ENCODE measurements at regions not wholly inside any gene's neighbourhood (a gene's known extent, or its start where the extent isn't known, plus 50 kb on each side); places are given as distances from the start of the nearest gene placed in this dataset.

DNA sequence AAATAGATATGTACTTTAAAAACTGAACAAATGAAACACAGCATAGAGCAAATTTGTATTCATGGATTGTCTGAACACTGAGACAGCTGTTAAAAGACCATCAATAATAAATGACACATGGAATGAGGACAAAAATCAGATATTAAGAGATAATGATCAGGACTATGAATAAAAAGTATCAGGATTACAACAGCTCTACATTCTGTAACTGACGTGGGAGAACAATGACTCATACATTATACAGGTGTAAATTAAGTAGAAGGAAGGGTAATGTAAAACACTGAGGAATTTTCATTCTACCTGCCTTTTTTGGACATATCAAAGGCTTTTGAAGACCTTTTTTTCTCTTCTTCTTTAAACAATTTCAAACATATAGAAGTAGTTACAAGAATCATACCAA, 310.9 kb upstream of the ANO3 start:
- no peak for DNase-seq (ENCODE audit: low read depth in 4 of 4, low spot score in 3 of 4)

DNA sequence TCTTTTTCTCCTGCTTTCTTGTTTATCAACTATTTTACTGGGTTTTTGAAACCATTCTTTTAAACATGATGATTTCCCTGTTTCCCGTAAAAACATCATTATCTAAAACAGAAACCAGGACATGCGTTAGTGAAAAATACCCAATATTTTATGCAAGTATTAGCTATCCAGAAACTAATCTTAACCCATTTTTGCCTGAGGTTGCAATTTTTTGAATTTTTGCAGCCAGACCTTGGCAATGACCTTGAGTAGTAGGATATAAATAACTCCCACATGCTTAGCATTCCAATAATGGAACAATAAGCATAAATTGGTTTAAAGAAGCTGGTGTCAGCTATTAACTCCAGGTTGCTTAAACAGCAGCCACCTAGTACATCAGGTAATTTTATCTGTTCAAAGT, 308.9 kb upstream of the ANO3 start:
- no peak for DNase-seq (ENCODE audit: low read depth in 4 of 4, low spot score in 3 of 4)

GRCh38 chr11:26025676-26026075, 306.3 kb upstream of the ANO3 start:
- no peak for DNase-seq (ENCODE audit: low read depth in 4 of 4, low spot score in 3 of 4)

- no peak for DNase-seq (ENCODE audit: low read depth in 4 of 4, low spot score in 3 of 4)
Measured at GRCh38 chr11:26026078-26026477, 305.9 kb upstream of the ANO3 start.

DNA sequence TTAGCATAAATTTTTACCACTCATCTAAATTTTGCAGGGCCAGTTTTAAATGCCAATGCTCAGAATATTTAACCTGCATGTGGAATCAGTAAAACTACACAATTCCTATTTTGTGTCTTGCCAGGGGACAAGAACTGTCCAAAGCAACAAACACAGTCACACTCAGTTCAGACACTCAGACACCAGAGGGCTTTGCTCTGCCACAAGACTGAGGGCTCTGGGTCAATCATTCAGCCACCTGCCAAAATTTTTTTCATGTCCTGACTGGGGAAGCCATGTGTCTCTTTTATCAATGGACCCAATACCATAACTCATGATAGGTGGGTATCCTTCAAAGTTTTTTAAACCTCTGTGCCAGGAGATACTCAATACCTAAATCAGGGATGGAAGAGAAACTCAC, 304.0 kb upstream of the ANO3 start:
- DNase-seq (ENCODE audit: low read depth in 4 of 4, low spot score in 3 of 4), result no peak

GRCh38 chr11:26028393-26028911, 303.5 kb upstream of the ANO3 start:
- DNase-seq (ENCODE audit: low read depth in 4 of 4, low spot score in 3 of 4), result no peak

- no peak for DNase-seq (ENCODE audit: low read depth in 4 of 4, low spot score in 3 of 4)
Measured at GRCh38 chr11:26030399-26030798, 301.5 kb upstream of the ANO3 start.

GRCh38 chr11:26032241-26032640, 299.7 kb upstream of the ANO3 start:
- peak in 3 of 4 donors; percentile 3 to 8 (median 5) for DNase-seq (ENCODE audit: low read depth in 4 of 4, low spot score in 3 of 4)

GRCh38 chr11:26035696-26036095, 296.2 kb upstream of the ANO3 start:
- no peak for DNase-seq (ENCODE audit: low read depth in 4 of 4, low spot score in 3 of 4)

- DNase-seq (ENCODE audit: low read depth in 4 of 4, low spot score in 3 of 4), result no peak
Measured at GRCh38 chr11:26037716-26038115, 294.2 kb upstream of the ANO3 start.

GRCh38 chr11:26040339-26040738, 291.6 kb upstream of the ANO3 start:
- DNase-seq (ENCODE audit: low read depth in 4 of 4, low spot score in 3 of 4), result no peak

- DNase-seq (ENCODE audit: low read depth in 4 of 4, low spot score in 3 of 4), result no peak
Measured at GRCh38 chr11:26042113-26042512, 289.8 kb upstream of the ANO3 start.

- DNase-seq (ENCODE audit: low read depth in 4 of 4, low spot score in 3 of 4), result no peak
Measured at GRCh38 chr11:26043665-26044064, 288.3 kb upstream of the ANO3 start.

- DNase-seq (ENCODE audit: low read depth in 4 of 4, low spot score in 3 of 4), result no peak
Measured at GRCh38 chr11:26044389-26044788, 287.5 kb upstream of the ANO3 start.

DNA sequence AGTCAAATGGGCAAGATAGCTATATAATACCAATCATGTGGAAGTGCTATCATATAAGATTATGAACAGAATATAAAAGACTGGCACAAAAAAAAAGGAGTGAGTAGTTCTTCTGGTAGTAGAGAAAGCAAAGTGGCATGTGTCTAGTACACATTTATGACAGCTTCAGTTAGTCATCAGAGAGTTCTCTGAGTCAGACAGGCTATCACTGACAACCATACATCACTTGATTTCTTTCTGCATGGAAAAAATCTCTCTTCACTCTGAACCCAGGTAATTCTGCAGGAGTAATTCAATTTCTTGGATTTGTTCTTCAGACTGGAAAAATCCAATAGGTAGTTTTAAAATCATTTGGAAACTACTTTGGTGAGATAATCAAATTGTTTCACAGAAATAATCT, 286.8 kb upstream of the ANO3 start:
- no peak for DNase-seq (ENCODE audit: low read depth in 4 of 4, low spot score in 3 of 4)

- no peak for DNase-seq (ENCODE audit: low read depth in 4 of 4, low spot score in 3 of 4)
Measured at GRCh38 chr11:26048271-26048670, 283.7 kb upstream of the ANO3 start.

- DNase-seq (ENCODE audit: low read depth in 4 of 4, low spot score in 3 of 4), result no peak
Measured at GRCh38 chr11:26053966-26054365, 278.0 kb upstream of the ANO3 start.

DNA sequence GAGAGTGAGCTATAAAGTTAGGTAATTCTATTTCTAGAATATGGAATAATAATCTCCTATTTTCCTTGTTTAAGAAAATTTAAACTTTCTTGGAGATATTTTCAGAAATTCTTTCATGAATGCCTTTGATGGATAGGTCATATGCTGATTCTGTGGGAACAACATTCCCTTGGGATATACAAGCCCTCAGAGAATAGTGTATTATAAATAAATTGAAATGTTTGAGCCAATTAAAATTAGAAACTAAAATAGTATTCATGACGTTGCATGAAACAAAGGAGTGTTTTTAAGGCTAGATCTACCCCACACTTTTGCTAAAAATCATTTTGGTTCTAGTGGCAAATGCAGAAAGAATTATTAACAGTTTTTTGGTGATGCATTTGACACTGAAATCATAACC, 269.3 kb upstream of the ANO3 start:
- DNase-seq (ENCODE audit: low read depth in 4 of 4, low spot score in 3 of 4), result no peak

- DNase-seq (ENCODE audit: low read depth in 4 of 4, low spot score in 3 of 4), result no peak
Measured at GRCh38 chr11:26063915-26064314, 268.0 kb upstream of the ANO3 start.

DNA sequence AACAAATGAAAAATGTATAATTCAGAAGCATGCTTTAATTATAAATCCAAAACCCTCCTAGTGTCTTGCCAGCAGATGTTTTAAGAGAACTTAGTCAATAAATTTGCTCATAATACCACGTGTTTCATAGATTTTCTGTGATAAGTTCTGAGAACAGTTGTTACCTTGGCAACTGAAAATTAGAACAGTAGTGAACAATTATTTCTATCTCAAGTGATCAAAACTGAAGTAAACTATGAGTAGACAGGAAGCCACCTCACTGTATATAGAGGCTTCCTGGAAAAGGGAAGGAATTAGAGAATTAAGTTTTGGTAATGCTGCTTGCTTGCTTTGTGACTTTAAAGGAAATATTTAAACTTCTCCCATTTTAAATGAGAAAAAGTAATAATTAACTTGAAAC, 266.0 kb upstream of the ANO3 start:
- DNase-seq (ENCODE audit: low read depth in 4 of 4, low spot score in 3 of 4), result no peak

DNA sequence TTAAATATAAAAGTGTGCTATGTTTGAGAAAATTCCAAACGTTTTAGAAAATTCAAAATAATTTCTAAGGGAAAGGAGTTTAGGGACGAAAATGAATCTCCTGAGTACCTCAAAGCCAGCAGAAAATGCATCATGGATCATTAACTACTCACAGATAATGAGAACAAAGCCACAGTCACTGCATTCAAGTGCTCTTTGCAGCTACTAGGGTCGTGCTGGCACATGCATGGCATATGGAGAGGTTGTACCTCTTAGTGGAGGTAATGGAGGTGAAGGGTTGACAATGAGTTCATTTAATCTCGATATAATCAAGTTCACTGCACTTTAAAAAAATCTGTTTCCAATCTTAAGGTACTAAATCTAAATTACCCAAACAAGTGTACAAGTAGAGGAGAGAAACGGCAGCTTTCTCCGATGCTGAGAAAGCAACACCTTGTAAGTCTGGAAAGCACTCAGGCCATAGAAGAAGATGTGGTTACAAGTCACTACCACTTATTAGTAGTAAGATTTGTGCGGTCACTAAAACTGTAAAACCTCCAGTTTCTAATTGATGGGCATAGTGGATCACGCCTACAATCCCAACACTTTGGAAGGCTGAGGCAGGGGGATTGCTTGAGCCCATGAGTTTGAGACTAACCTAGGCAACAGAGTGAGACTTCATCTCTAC, 261.1 kb upstream of the ANO3 start:
- no peak for DNase-seq (ENCODE audit: low read depth in 4 of 4, low spot score in 3 of 4)

- no peak for DNase-seq (ENCODE audit: low read depth in 4 of 4, low spot score in 3 of 4)
Measured at GRCh38 chr11:26072614-26073153, 259.2 kb upstream of the ANO3 start.

GRCh38 chr11:26073646-26074045, 258.3 kb upstream of the ANO3 start:
- DNase-seq (ENCODE audit: low read depth in 4 of 4, low spot score in 3 of 4), result no peak
